Gastrocnemius medialis (tissue), 4 donors: ENCODE measurements at regions not wholly inside any gene's neighbourhood (a gene's known extent, or its start where the extent isn't known, plus 50 kb on each side); places are given as distances from the start of the nearest gene placed in this dataset.

Experiments
- ATAC-seq, 2 donors: fragments of 150-250 bp; one replicate each; pipeline ENCODE4 v1.9.1; 2016
- DNase-seq, 2 donors: peaks; one replicate each; pipeline ENCODE4 v3.0.0-alpha.2; 2019
- H3K27ac ChIP-seq, 4 donors: fragments of 200-600 bp; sonication (generic); 1 replicate in 1 of 4; 2 replicates in 3 of 4; pipeline ENCODE4 v1.5.1; 2016 to 2018; ENCODE audit warnings: mild to moderate bottlenecking in 2 of 4, moderate library complexity in 1 of 4
- H3K27me3 ChIP-seq, 3 donors: fragments of 200-600 bp; sonication (generic) in 2 of 3; 1 replicate in 1 of 3; 2 replicates in 2 of 3; pipeline versions ENCODE4 v1.5.1 to v1.6.0; 2016 to 2019; ENCODE audit warnings: mild to moderate bottlenecking in 1 of 3, moderate library complexity in 1 of 3
- H3K36me3 ChIP-seq, 2 donors: fragments of 200-600 bp; sonication (generic) in 1 of 2; one replicate each; pipeline ENCODE4 v1.5.1; 2017 to 2018
- H3K4me1 ChIP-seq, 2 donors: fragments of 200-600 bp; sonication (generic) in 1 of 2; one replicate each; pipeline ENCODE4 v1.5.1; 2016 to 2017; ENCODE audit warnings: mild to moderate bottlenecking in 2 of 2
- H3K4me3 ChIP-seq, 4 donors: fragments of 200-600 bp; sonication (generic) in 3 of 4; 1 replicate in 1 of 4; 2 replicates in 3 of 4; pipeline ENCODE4 v1.5.1; 2016 to 2019; ENCODE audit warnings: mild to moderate bottlenecking in 2 of 4
- H3K9me3 ChIP-seq, 3 donors: fragments of 200-600 bp; sonication (generic) in 2 of 3; 1 replicate in 1 of 3; 2 replicates in 2 of 3; pipeline ENCODE4 v1.5.1; 2016 to 2019
- CTCF ChIP-seq, 5 experiments: fragments of 450-650 bp in 3 of 5; fragments of 200-600 bp in 2 of 5; sonication (generic) in 2 of 5; IDR thresholded peaks in 4 of 5; conservative IDR thresholded peaks in 1 of 5; 1 replicate in 4 of 5; 2 replicates in 1 of 5; pipeline ENCODE4 v1.5.1; 2016 to 2019; ENCODE audit warnings: antibody characterized with exemption in 5 of 5, mild to moderate bottlenecking in 3 of 5, moderate library complexity in 3 of 5
- POLR2A ChIP-seq, 2 donors: fragments of 450-650 bp; IDR thresholded peaks; one replicate each; pipeline ENCODE4 v1.6.1; 2017; ENCODE audit warnings: antibody characterized with exemption in 2 of 2, mild to moderate bottlenecking in 2 of 2, moderate library complexity in 2 of 2
- in situ Hi-C, 4 donors: fragments of 200-750 bp; cut with MboI; loops; one replicate each; pipeline versions ENCODE4 v1.15.0 to v1.8.0; 2017; ENCODE audit warnings: low sequenced_read_pairs in 4 of 4
- intact Hi-C: fragments of 100-400 bp; cut with DNase I; formaldehyde crosslinking; loops from one replicate; pipeline ENCODE4 v1.15.1; 2023; ENCODE audit warnings: low total_unique reads

DNA sequence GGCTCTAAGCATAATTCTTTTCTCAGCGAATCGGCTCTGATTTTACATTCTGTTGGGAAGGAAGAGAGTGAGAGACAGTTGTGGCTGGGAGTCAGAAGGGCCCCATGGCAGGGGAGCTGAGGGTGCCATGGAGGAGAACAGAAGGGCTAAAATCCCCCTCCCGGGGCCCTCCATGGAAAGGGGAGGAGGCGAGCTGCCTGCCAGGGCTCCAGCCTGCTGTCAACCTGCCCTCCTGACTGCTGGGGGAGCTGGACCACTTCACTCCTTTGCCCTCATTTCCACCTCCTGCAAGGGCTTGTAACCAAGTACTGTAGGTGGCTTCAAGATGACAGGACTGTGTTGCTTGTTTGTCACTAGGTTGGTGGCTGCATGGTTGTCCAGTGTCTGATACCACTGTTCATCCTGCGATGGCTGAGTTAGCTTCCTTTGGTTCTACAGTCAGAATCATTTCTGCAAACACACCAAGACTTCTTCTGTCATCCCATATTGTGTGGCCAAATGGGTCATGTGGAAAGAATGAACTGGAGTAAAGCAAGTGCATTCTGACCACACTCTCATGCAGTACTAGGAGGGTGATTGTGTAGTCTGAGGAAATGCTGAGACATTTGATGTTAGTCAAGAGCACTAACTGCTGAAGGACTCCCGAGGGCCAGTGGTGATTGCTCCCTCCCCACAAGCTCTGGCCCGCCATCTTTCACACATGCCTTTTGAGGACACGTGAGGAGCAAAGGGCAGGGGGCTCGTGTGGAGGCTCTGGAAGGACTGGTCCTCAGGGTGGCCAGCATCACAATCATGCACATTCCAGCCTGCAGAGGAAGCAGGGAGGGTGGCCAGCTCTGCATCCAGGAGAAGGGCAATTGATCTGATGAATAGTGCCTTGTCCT lies 307.2 kb downstream of the GADD45G start:
- Histone ChIP-seq H3K27ac (no peak overlapping the region), H3K27me3 (no peaks in the 10 kb centered on the region), H3K4me3 (no peak overlapping the region), H3K36me3 (no peaks in the 10 kb centered on the region), H3K4me1 (no peaks in the 10 kb centered on the region), H3K9me3 (no peaks in the 10 kb centered on the region)
- DNase-seq, result no peak
- ATAC-seq, result no peak
- no peak for TF ChIP-seq POLR2A (IDR thresholded peaks at IDR 0.05)
- TF ChIP-seq CTCF (IDR thresholded peaks at IDR 0.05 in 4 of 5, conservative IDR thresholded peaks at IDR 0.05 in 1 of 5), result no peak
- in situ Hi-C loops (loop anchor here in 1 of 4 donors (25.0 kb wide), 1 partner anchor 200 kb away; no protein-coding TSS in a partner anchor), intact Hi-C loops (no loop called here)

GRCh38 chr9:89912605-89912953 lies 307.8 kb downstream of the GADD45G start:
- no peaks in the 10 kb centered on the region for H3K27me3 ChIP-seq
- no peaks in the 10 kb centered on the region for H3K36me3 ChIP-seq
- ATAC-seq (no peak), DNase-seq (no peak)
- no peaks in the 10 kb centered on the region for H3K9me3 ChIP-seq
- no peak overlapping the region for H3K27ac ChIP-seq
- TF ChIP-seq CTCF (IDR thresholded peaks at IDR 0.05 in 4 of 5, conservative IDR thresholded peaks at IDR 0.05 in 1 of 5) (no peak), POLR2A (IDR thresholded peaks at IDR 0.05) (no peak)
- intact Hi-C loops (no loop called here), in situ Hi-C loops (loop anchor here in 1 of 4 donors (25.0 kb wide), 1 partner anchor 200 kb away; no protein-coding TSS in a partner anchor)
- no peak overlapping the region for H3K4me3 ChIP-seq
- H3K4me1 ChIP-seq, result no peaks in the 10 kb centered on the region

DNA sequence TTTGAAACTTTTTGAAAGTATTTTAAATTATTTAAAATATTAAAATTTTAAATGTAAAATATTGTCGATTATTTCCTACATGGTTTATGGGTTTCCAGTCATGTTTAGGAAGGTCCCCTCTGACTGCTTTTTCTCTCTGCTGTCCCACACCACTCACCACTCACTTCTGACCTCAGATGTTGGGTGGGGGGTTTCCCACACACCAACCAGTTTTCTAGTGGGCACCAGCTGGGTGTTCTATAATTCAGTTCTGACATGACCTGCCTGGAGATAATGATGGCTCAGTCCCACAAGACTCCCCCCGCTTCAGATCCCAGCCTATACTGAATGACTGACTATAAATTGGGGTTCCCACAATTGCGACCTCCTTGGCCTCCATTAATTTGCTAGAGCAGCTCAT lies 310.4 kb downstream of the GADD45G start:
- intact Hi-C loops, result no loop called here

DNA sequence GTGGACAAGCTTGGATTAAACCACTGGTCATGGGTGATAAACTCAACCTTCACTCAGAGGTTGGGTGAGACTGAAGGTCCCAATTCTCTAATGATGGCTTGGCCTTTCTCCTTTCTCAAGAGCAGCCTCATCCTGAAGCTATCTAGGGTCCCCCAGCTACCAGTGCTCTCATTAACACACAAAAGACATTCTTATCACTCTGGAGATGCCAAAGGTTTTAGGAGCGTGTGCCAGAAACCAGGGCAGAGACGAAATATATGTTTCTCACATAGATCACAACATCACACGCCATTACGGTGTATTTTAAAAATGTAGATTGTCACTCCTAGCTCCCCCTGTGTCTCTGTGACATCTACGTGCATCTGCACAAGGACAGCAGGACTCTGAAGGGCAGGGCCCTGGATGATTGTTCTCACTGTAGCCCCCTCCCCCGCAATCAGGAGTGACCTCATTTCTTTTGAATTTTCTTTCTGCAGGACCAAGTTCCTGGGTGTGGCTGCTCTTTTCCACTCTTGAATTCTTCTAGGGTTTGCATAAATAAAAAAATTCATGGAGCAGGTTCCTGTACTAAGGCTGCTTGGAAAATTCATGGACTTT lies 311.3 kb downstream of the GADD45G start:
- intact Hi-C loops, result no loop called here
- in situ Hi-C loops, result loop anchor here in 1 of 4 donors (25.0 kb wide), 1 partner anchor 196 kb away; no protein-coding TSS in a partner anchor

More for the DNA sequence above, 310.4 kb downstream of the GADD45G start:
- Histone ChIP-seq H3K4me1 (no peaks in the 10 kb centered on the region), H3K36me3 (no peaks in the 10 kb centered on the region), H3K4me3 (no peak overlapping the region), H3K27me3 (no peaks in the 10 kb centered on the region), H3K27ac (no peak overlapping the region), H3K9me3 (no peaks in the 10 kb centered on the region)
- TF ChIP-seq POLR2A (IDR thresholded peaks at IDR 0.05) (no peak), CTCF (IDR thresholded peaks at IDR 0.05 in 4 of 5, conservative IDR thresholded peaks at IDR 0.05 in 1 of 5) (no peak)
- in situ Hi-C loops, result loop anchor here in 1 of 4 donors (25.0 kb wide), 1 partner anchor 197 kb away; no protein-coding TSS in a partner anchor
- no peak for DNase-seq
- no peak for ATAC-seq

More for the DNA sequence above, 311.3 kb downstream of the GADD45G start:
- no peak overlapping the region for H3K27ac ChIP-seq
- H3K9me3 ChIP-seq, result no peaks in the 10 kb centered on the region
- no peaks in the 10 kb centered on the region for H3K36me3 ChIP-seq
- H3K4me3 ChIP-seq, result no peak overlapping the region
- H3K27me3 ChIP-seq, result no peaks in the 10 kb centered on the region
- no peaks in the 10 kb centered on the region for H3K4me1 ChIP-seq
- DNase-seq (no peak), ATAC-seq (no peak)
- no peak for TF ChIP-seq POLR2A (IDR thresholded peaks at IDR 0.05)
- no peak for TF ChIP-seq CTCF (IDR thresholded peaks at IDR 0.05 in 4 of 5, conservative IDR thresholded peaks at IDR 0.05 in 1 of 5)
